Osteocyte (in vitro differentiated cells): ENCODE measurements at regions not wholly inside any gene's neighbourhood (a gene's known extent, or its start where the extent isn't known, plus 50 kb on each side); places are given as distances from the start of the nearest gene placed in this dataset.

ENCODE experiments used
- DNase-seq: peaks from one replicate; pipeline ENCODE4 v3.0.0; 2021; ENCODE audit warnings: mixed read lengths; ENCODE audit not compliant: unreplicated experiment; ENCODE audit errors: extremely low spot score
- H3K27ac Mint-ChIP-seq: one replicate; pipeline ENCODE4 v1.8.0; 2021; ENCODE audit warnings: mild to moderate bottlenecking, mixed read lengths; ENCODE audit not compliant: unreplicated experiment
- H3K27me3 Mint-ChIP-seq: one replicate; pipeline ENCODE4 v1.8.0; 2021; ENCODE audit warnings: mixed read lengths; ENCODE audit not compliant: unreplicated experiment
- H3K36me3 Mint-ChIP-seq: one replicate; pipeline ENCODE4 v1.8.0; 2021; ENCODE audit warnings: mixed read lengths; ENCODE audit not compliant: unreplicated experiment
- H3K4me1 Mint-ChIP-seq: one replicate; pipeline ENCODE4 v1.8.0; 2021; ENCODE audit warnings: mixed read lengths; ENCODE audit not compliant: unreplicated experiment
- H3K4me3 Mint-ChIP-seq: one replicate; pipeline ENCODE4 v1.8.0; 2021; ENCODE audit warnings: mild to moderate bottlenecking, moderate library complexity, mixed read lengths; ENCODE audit not compliant: unreplicated experiment
- H3K9me3 Mint-ChIP-seq: one replicate; pipeline ENCODE4 v1.8.0; 2021; ENCODE audit warnings: mixed read lengths; ENCODE audit not compliant: unreplicated experiment
- CTCF ChIP-seq: fragments of 200-600 bp; sonication (generic); IDR thresholded peaks from 2 replicates; pipeline ENCODE4 v1.5.0; 2021; ENCODE audit warnings: antibody characterized with exemption, mild to moderate bottlenecking, moderate library complexity

- H3K4me1 Mint-ChIP-seq: no peaks in the 10 kb centered on the region
- H3K27ac Mint-ChIP-seq: no peak overlapping the region
- peaks cover 18% of the 10 kb centered on the region for H3K9me3 Mint-ChIP-seq
- H3K27me3 Mint-ChIP-seq: no peaks in the 10 kb centered on the region
- DNase-seq: no peak
- no peak for TF ChIP-seq CTCF
- no peaks in the 10 kb centered on the region for H3K36me3 Mint-ChIP-seq
- H3K4me3 Mint-ChIP-seq: no peak overlapping the region
Observed at GRCh38 chr6:159440911-159441703, 251.9 kb downstream of the SOD2 start.

- no peaks in the 10 kb centered on the region for H3K36me3 Mint-ChIP-seq
- no peak for DNase-seq
- peaks cover 24% of the 10 kb centered on the region for H3K9me3 Mint-ChIP-seq
- H3K4me3 Mint-ChIP-seq: no peak overlapping the region
- no peaks in the 10 kb centered on the region for H3K4me1 Mint-ChIP-seq
- no peak for TF ChIP-seq CTCF
- no peak overlapping the region for H3K27ac Mint-ChIP-seq
- no peaks in the 10 kb centered on the region for H3K27me3 Mint-ChIP-seq
Observed at GRCh38 chr6:159440349-159440748, 252.7 kb downstream of the SOD2 start.

- peaks cover 24% of the 10 kb centered on the region for H3K9me3 Mint-ChIP-seq
- TF ChIP-seq CTCF: no peak
Observed at GRCh38 chr6:159439651-159440050, 253.4 kb downstream of the SOD2 start.

GRCh38 chr6:159438106-159438505 is 254.9 kb downstream of the SOD2 start:
- no peak overlapping the region for H3K4me3 Mint-ChIP-seq
- no peaks in the 10 kb centered on the region for H3K36me3 Mint-ChIP-seq
- no peaks in the 10 kb centered on the region for H3K4me1 Mint-ChIP-seq
- TF ChIP-seq CTCF: no peak
- peaks cover 31% of the 10 kb centered on the region for H3K9me3 Mint-ChIP-seq
- H3K27me3 Mint-ChIP-seq: no peaks in the 10 kb centered on the region
- DNase-seq: no peak
- H3K27ac Mint-ChIP-seq: no peak overlapping the region

More at GRCh38 chr6:159439651-159440050, 253.4 kb downstream of the SOD2 start:
- H3K27me3 Mint-ChIP-seq: no peaks in the 10 kb centered on the region
- H3K4me1 Mint-ChIP-seq: no peaks in the 10 kb centered on the region
- no peak overlapping the region for H3K4me3 Mint-ChIP-seq
- no peak for DNase-seq
- H3K27ac Mint-ChIP-seq: no peak overlapping the region
- H3K36me3 Mint-ChIP-seq: no peaks in the 10 kb centered on the region

GRCh38 chr6:159436581-159436980 is 256.5 kb downstream of the SOD2 start:
- Mint-ChIP-seq H3K27ac (no peak overlapping the region), H3K4me3 (no peak overlapping the region), H3K27me3 (no peaks in the 10 kb centered on the region), H3K9me3 (peaks cover 28% of the 10 kb centered on the region), H3K36me3 (no peaks in the 10 kb centered on the region), H3K4me1 (no peaks in the 10 kb centered on the region)
- no peak for TF ChIP-seq CTCF
- no peak for DNase-seq
